ENCODE measurements at regions not wholly inside any gene's neighbourhood (a gene's known extent, or its start where the extent isn't known, plus 50 kb on each side); places are given as distances from the start of the nearest gene placed in this dataset.
"Not testable (repeated sequence)": the region's sequence is repeated elsewhere in the genome, so short reads cannot be mapped to it uniquely, and the experiment has no call there.

DNA sequence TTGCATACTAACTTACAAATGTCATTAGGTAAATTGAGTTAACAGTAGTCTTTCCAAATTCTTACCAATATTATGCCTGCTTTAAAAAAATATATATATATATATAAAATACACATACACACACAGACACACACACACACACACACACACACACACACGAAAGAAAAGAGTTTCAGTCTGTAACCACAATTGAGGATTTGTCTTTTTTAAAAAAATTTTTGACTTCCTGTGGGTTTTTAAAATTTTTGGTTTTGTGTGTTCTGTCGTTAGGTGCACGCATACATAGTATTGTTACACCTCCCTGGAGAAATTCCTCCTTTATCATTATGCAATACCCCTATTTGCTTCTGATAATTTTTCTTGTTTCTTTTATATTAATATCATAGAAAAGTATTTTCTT, 129.3 kb upstream of the LRRC61 start:
- TF ChIP-seq, protein P1, sequence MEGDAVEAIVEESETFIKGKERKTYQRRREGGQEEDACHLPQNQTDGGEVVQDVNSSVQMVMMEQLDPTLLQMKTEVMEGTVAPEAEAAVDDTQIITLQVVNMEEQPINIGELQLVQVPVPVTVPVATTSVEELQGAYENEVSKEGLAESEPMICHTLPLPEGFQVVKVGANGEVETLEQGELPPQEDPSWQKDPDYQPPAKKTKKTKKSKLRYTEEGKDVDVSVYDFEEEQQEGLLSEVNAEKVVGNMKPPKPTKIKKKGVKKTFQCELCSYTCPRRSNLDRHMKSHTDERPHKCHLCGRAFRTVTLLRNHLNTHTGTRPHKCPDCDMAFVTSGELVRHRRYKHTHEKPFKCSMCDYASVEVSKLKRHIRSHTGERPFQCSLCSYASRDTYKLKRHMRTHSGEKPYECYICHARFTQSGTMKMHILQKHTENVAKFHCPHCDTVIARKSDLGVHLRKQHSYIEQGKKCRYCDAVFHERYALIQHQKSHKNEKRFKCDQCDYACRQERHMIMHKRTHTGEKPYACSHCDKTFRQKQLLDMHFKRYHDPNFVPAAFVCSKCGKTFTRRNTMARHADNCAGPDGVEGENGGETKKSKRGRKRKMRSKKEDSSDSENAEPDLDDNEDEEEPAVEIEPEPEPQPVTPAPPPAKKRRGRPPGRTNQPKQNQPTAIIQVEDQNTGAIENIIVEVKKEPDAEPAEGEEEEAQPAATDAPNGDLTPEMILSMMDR (IDR thresholded peaks at IDR 0.05), result not testable (repeated sequence)
- not testable (repeated sequence) for TF ChIP-seq POLR2A (IDR thresholded peaks at IDR 0.05)

Data from right lobe of liver (tissue), 4 donors.